Uterus (tissue), 2 donors: ENCODE measurements at regions not wholly inside any gene's neighbourhood (a gene's known extent, or its start where the extent isn't known, plus 50 kb on each side); places are given as distances from the start of the nearest gene placed in this dataset.

ENCODE experiments used
- CTCF ChIP-seq, 4 experiments: fragments of 200-600 bp in 2 of 4; fragments of 450-650 bp in 2 of 4; sonication (generic) in 2 of 4; IDR thresholded peaks; one replicate each; pipeline ENCODE4 v1.5.1; 2016 to 2019; ENCODE audit warnings: antibody characterized with exemption in 4 of 4, mild to moderate bottlenecking in 2 of 4, moderate library complexity in 1 of 4
- POLR2A ChIP-seq, 2 donors: fragments of 450-650 bp; IDR thresholded peaks; one replicate each; pipeline ENCODE4 v1.6.1; 2016; ENCODE audit warnings: antibody characterized with exemption in 2 of 2, mild to moderate bottlenecking in 1 of 2, moderate library complexity in 1 of 2

GRCh38 chr3:152160350-152161011 lies 108.2 kb upstream of the MBNL1 start:
- TF ChIP-seq CTCF (IDR thresholded peaks at IDR 0.05) (no peak), POLR2A (IDR thresholded peaks at IDR 0.05) (no peak)
